WTC11 (cell line): ENCODE measurements at regions not wholly inside any gene's neighbourhood (a gene's known extent, or its start where the extent isn't known, plus 50 kb on each side); places are given as distances from the start of the nearest gene placed in this dataset.

Source experiments
- ATAC-seq: fragments of 200-7000 bp; cut with Tn5 transposase; 2 replicates; pipeline ENCODE4 v1.10.0; 2021; ENCODE audit warnings: mild to moderate bottlenecking, moderate library complexity
- CTCF ChIA-PET: fragments of 300-600 bp; sonication (Branson Sonifier 250); formaldehyde crosslinking; loops from one replicate; lab custom pipeline; 2021; ENCODE audit warnings: antibody characterized with exemption; lab: Charles Lee
- POLR2A ChIA-PET: fragments of 350-600 bp; sonication (Branson Sonifier 250); formaldehyde crosslinking; loops from one replicate; lab custom pipeline; 2021; ENCODE audit warnings: antibody characterized with exemption; lab: Charles Lee
- DNase-seq: peaks from one replicate; pipeline ENCODE4 v3.0.0; 2021; ENCODE audit warnings: low spot score
- H3K27ac Mint-ChIP-seq: 2 replicates; pipeline ENCODE4 v1.8.0; 2021; ENCODE audit warnings: mixed read lengths
- H3K27me3 Mint-ChIP-seq: 2 replicates; pipeline ENCODE4 v1.8.0; 2021; ENCODE audit warnings: low read depth, mild to moderate bottlenecking, moderate library complexity, mixed read lengths
- H3K36me3 Mint-ChIP-seq: 2 replicates; pipeline ENCODE4 v1.8.0; 2021; ENCODE audit warnings: mixed read lengths
- H3K4me1 Mint-ChIP-seq: 2 replicates; pipeline ENCODE4 v1.8.0; 2022; ENCODE audit warnings: mixed read lengths
- H3K4me3 Mint-ChIP-seq: 2 replicates; pipeline ENCODE4 v1.8.0; 2021; ENCODE audit warnings: mild to moderate bottlenecking, moderate library complexity, mixed read lengths
- H3K9me3 Mint-ChIP-seq: 2 replicates; pipeline ENCODE4 v1.8.0; 2021; ENCODE audit warnings: mixed read lengths
- CREB1 ChIP-seq: sonication (generic); formaldehyde crosslinking; IDR thresholded peaks from 2 replicates; pipeline ENCODE4 v1.8.0; 2023; ENCODE audit warnings: mild to moderate bottlenecking, missing genetic modification reagents
- EMX1 ChIP-seq: fragments of 250-450 bp; sonication (Bioruptor Pico); IDR thresholded peaks from 2 replicates; pipeline ENCODE4 v1.8.0; 2021; ENCODE audit warnings: mild to moderate bottlenecking
- ESRRA ChIP-seq: sonication (generic); formaldehyde crosslinking; IDR thresholded peaks from 2 replicates; pipeline ENCODE4 v1.8.1; 2022; ENCODE audit warnings: mild to moderate bottlenecking, missing genetic modification reagents, borderline replicate concordance
- FOXJ3 ChIP-seq: sonication (generic); formaldehyde crosslinking; IDR thresholded peaks from 2 replicates; pipeline ENCODE4 v1.9.0; 2021; ENCODE audit warnings: missing genetic modification reagents, mild to moderate bottlenecking, borderline replicate concordance
- FOXK1 ChIP-seq: sonication (generic); formaldehyde crosslinking; IDR thresholded peaks from 2 replicates; pipeline ENCODE4 v1.8.0; 2022; ENCODE audit warnings: mild to moderate bottlenecking, moderate library complexity, missing genetic modification reagents
- GTF2I ChIP-seq: fragments of 250-450 bp; sonication (Bioruptor Pico); conservative IDR thresholded peaks from 2 replicates; pipeline ENCODE4 v1.4.0; 2021; ENCODE audit warnings: mild to moderate bottlenecking
- IRF1 ChIP-seq: sonication (generic); formaldehyde crosslinking; IDR thresholded peaks from 2 replicates; pipeline ENCODE4 v1.8.0; 2023; ENCODE audit warnings: missing genetic modification reagents
- IRF2 ChIP-seq: sonication (generic); formaldehyde crosslinking; IDR thresholded peaks from 2 replicates; pipeline ENCODE4 v1.8.0; 2022; ENCODE audit warnings: low read depth, missing genetic modification reagents, borderline replicate concordance
- JUN ChIP-seq: sonication (generic); formaldehyde crosslinking; IDR thresholded peaks from 2 replicates; pipeline ENCODE4 v1.8.0; 2023; ENCODE audit warnings: mild to moderate bottlenecking, missing genetic modification reagents
- NFE2L1 ChIP-seq: sonication (generic); formaldehyde crosslinking; IDR thresholded peaks from 2 replicates; pipeline ENCODE4 v1.8.1; 2023; ENCODE audit warnings: missing genetic modification reagents
- NR1H2 ChIP-seq: sonication (generic); formaldehyde crosslinking; IDR thresholded peaks from 2 replicates; pipeline ENCODE4 v1.9.0; 2021; ENCODE audit warnings: mild to moderate bottlenecking, moderate library complexity, missing genetic modification reagents
- NR3C1 ChIP-seq: sonication (generic); formaldehyde crosslinking; conservative IDR thresholded peaks from 2 replicates; pipeline ENCODE4 v1.8.1; 2023; ENCODE audit warnings: low read depth, mild to moderate bottlenecking, missing genetic modification reagents
- PREB ChIP-seq: sonication (generic); formaldehyde crosslinking; IDR thresholded peaks from 2 replicates; pipeline ENCODE4 v1.8.1; 2022; ENCODE audit warnings: mild to moderate bottlenecking, missing genetic modification reagents, moderate library complexity, borderline replicate concordance
- PRRX2 ChIP-seq: fragments of 250-450 bp; sonication (Bioruptor Pico); IDR thresholded peaks from 2 replicates; pipeline ENCODE4 v1.8.0; 2021; ENCODE audit warnings: mild to moderate bottlenecking
- RELA ChIP-seq: sonication (generic); formaldehyde crosslinking; IDR thresholded peaks from 2 replicates; pipeline ENCODE4 v1.8.1; 2022; ENCODE audit warnings: missing genetic modification reagents, mild to moderate bottlenecking, borderline replicate concordance
- SMAD4 ChIP-seq: sonication (generic); formaldehyde crosslinking; IDR thresholded peaks from 2 replicates; pipeline ENCODE4 v1.8.0; 2022; ENCODE audit warnings: mild to moderate bottlenecking, missing genetic modification reagents
- SOX15 ChIP-seq: fragments of 250-450 bp; sonication (Bioruptor Pico); IDR thresholded peaks from 2 replicates; pipeline ENCODE4 v1.9.0; 2021; ENCODE audit warnings: mild to moderate bottlenecking
- SP1 ChIP-seq: sonication (generic); formaldehyde crosslinking; conservative IDR thresholded peaks from 2 replicates; pipeline ENCODE4 v1.8.1; 2022; ENCODE audit warnings: missing genetic modification reagents
- STAT6 ChIP-seq: sonication (generic); formaldehyde crosslinking; conservative IDR thresholded peaks from 2 replicates; pipeline ENCODE4 v1.8.1; 2023; ENCODE audit warnings: mild to moderate bottlenecking, low read depth, missing genetic modification reagents, moderate library complexity
- TCF7 ChIP-seq: sonication (generic); formaldehyde crosslinking; IDR thresholded peaks from 2 replicates; pipeline ENCODE4 v1.8.0; 2022; ENCODE audit warnings: mild to moderate bottlenecking, low read depth, missing genetic modification reagents, moderate library complexity
- USF2 ChIP-seq: sonication (generic); formaldehyde crosslinking; IDR thresholded peaks from 2 replicates; pipeline ENCODE4 v1.8.1; 2023; ENCODE audit warnings: mild to moderate bottlenecking, missing genetic modification reagents, moderate library complexity
- ZBTB21 ChIP-seq: sonication (generic); formaldehyde crosslinking; IDR thresholded peaks from 2 replicates; pipeline ENCODE4 v1.8.1; 2023; ENCODE audit warnings: mild to moderate bottlenecking, missing genetic modification reagents, borderline replicate concordance
- ZBTB43 ChIP-seq: sonication (generic); formaldehyde crosslinking; IDR thresholded peaks from 2 replicates; pipeline ENCODE4 v1.8.1; 2023; ENCODE audit warnings: mild to moderate bottlenecking, missing genetic modification reagents
- ZNF138 ChIP-seq: sonication (generic); formaldehyde crosslinking; conservative IDR thresholded peaks from 2 replicates; pipeline ENCODE4 v1.8.1; 2022; ENCODE audit warnings: mild to moderate bottlenecking, moderate library complexity, missing genetic modification reagents
- ZNF512 ChIP-seq: sonication (generic); formaldehyde crosslinking; IDR thresholded peaks from 2 replicates; pipeline ENCODE4 v1.8.1; 2022; ENCODE audit warnings: missing genetic modification reagents, borderline replicate concordance
- ZNF671 ChIP-seq: fragments of 250-450 bp; sonication (Bioruptor Pico); IDR thresholded peaks from 2 replicates; pipeline ENCODE4 v1.8.0; 2021; ENCODE audit warnings: mild to moderate bottlenecking
- ZSCAN18 ChIP-seq: fragments of 250-450 bp; sonication (Bioruptor Pico); IDR thresholded peaks from 2 replicates; pipeline ENCODE4 v2.1.2; 2022; ENCODE audit warnings: mild to moderate bottlenecking, moderate library complexity

- TF ChIP-seq ESRRA (no peak), EMX1 (CRISPR knock-in tag) (no peak), FOXK1 (no peak), GTF2I (no peak), ZNF512 (no peak), ZBTB21 (no peak), RELA (CRISPR knock-in tag) (no peak), TCF7 (CRISPR knock-in tag) (no peak), CREB1 (CRISPR knock-in tag) (no peak), JUN (no peak), STAT6 (CRISPR knock-in tag) (no peak), SP1 (CRISPR knock-in tag) (no peak), IRF2 (CRISPR knock-in tag) (no peak), NR1H2 (CRISPR knock-in tag) (no peak), ZNF671 (CRISPR knock-in tag) (no peak), IRF1 (no peak)
- TF ChIP-seq, all 79 proteins: peak for 0
- DNase-seq (no peak), ATAC-seq (no peak)
- H3K4me1 Mint-ChIP-seq, result peaks cover 26% of the 10 kb centered on the region
- no peak overlapping the region for H3K4me3 Mint-ChIP-seq
- H3K27ac Mint-ChIP-seq, result no peak overlapping the region
- ChIA-PET CTCF (no interaction called here), POLR2A (no interaction called here)
- peaks cover 5% of the 10 kb centered on the region for H3K27me3 Mint-ChIP-seq
- H3K36me3 Mint-ChIP-seq, result no peaks in the 10 kb centered on the region
- H3K9me3 Mint-ChIP-seq, result no peaks in the 10 kb centered on the region
Observed at GRCh38 chr10:44294726-44295412, 90.0 kb downstream of the CXCL12 start.

GRCh38 chr10:44293842-44294241 is 91.1 kb downstream of the CXCL12 start:
- no peak for DNase-seq
- ChIA-PET CTCF (interaction anchor here (0.7 kb wide), 2 partner anchors 15 to 604 kb away, joined by 3 read pairs; no protein-coding TSS in a partner anchor), POLR2A (no interaction called here)
- no peak for TF ChIP-seq ZNF671 (CRISPR knock-in tag)
- no peak for TF ChIP-seq ZBTB43 (CRISPR knock-in tag)
- no peak for TF ChIP-seq NR3C1
- TF ChIP-seq NFE2L1 (CRISPR knock-in tag), result no peak
- TF ChIP-seq FOXJ3 (CRISPR knock-in tag), result no peak
- TF ChIP-seq ZSCAN18 (CRISPR knock-in tag), result no peak
- no peak for TF ChIP-seq TCF7 (CRISPR knock-in tag)
- no peak for TF ChIP-seq SOX15 (CRISPR knock-in tag)
- no peak for TF ChIP-seq SMAD4
- TF ChIP-seq GTF2I, result no peak
- no peak for TF ChIP-seq ZNF138
- TF ChIP-seq JUN, result no peak
- TF ChIP-seq SP1 (CRISPR knock-in tag), result no peak
- TF ChIP-seq PREB, result no peak
- TF ChIP-seq USF2 (CRISPR knock-in tag), result no peak
- no peak for TF ChIP-seq PRRX2 (CRISPR knock-in tag)
- Mint-ChIP-seq H3K4me3 (no peak overlapping the region), H3K4me1 (peaks cover 26% of the 10 kb centered on the region), H3K9me3 (no peaks in the 10 kb centered on the region), H3K36me3 (no peaks in the 10 kb centered on the region), H3K27me3 (peaks cover 5% of the 10 kb centered on the region), H3K27ac (no peak overlapping the region)
- no peak for ATAC-seq
